Testis (tissue), 2 donors: ENCODE measurements at regions not wholly inside any gene's neighbourhood (a gene's known extent, or its start where the extent isn't known, plus 50 kb on each side); places are given as distances from the start of the nearest gene placed in this dataset.

Source experiments
- DNase-seq: peaks from one replicate; pipeline ENCODE4 v3.0.0-alpha.2; 2019
- H3K27ac ChIP-seq, 2 donors: fragments of 200-600 bp; sonication (generic); one replicate each; pipeline ENCODE4 v1.5.1; 2019
- H3K27me3 ChIP-seq: fragments of 200-600 bp; sonication (generic); one replicate; pipeline ENCODE4 v1.5.1; 2019
- H3K36me3 ChIP-seq: fragments of 200-600 bp; sonication (generic); one replicate; pipeline ENCODE4 v1.5.1; 2017; ENCODE audit warnings: low read depth; ENCODE audit errors: missing control alignments
- H3K4me1 ChIP-seq: fragments of 200-600 bp; sonication (generic); one replicate; pipeline ENCODE4 v1.5.1; 2019
- H3K4me3 ChIP-seq, 2 donors: fragments of 200-600 bp; sonication (generic); one replicate each; pipeline ENCODE4 v1.5.1; 2017 to 2019
- H3K9me3 ChIP-seq: fragments of 200-600 bp; sonication (generic); one replicate; pipeline ENCODE4 v1.5.1; 2017
- CTCF ChIP-seq, 3 experiments: fragments of 450-650 bp in 2 of 3; fragments of 200-600 bp in 1 of 3; sonication (generic) in 1 of 3; IDR thresholded peaks; one replicate each; pipeline ENCODE4 v1.5.1; 2016 to 2019; ENCODE audit warnings: antibody characterized with exemption in 3 of 3, mild to moderate bottlenecking in 2 of 3, moderate library complexity in 1 of 3
- POLR2A ChIP-seq: fragments of 450-650 bp; IDR thresholded peaks from one replicate; pipeline ENCODE4 v1.6.1; 2017; ENCODE audit warnings: antibody characterized with exemption, mild to moderate bottlenecking, moderate library complexity
- WGBS, 2 donors: methylation state at CpG; one replicate each; pipeline ENCODE4 v1.1.5; 2018; 5-methylcytosine and 5-hydroxymethylcytosine counted together
- intact Hi-C: fragments of 100-400 bp; cut with DNase I; formaldehyde crosslinking; loops from one replicate; pipeline ENCODE4 v1.15.1; 2023; ENCODE audit warnings: low total_unique reads

- Histone ChIP-seq H3K9me3 (no peaks in the 10 kb centered on the region), H3K4me3 (no peak overlapping the region), H3K4me1 (no peaks in the 10 kb centered on the region), H3K36me3 (no peaks in the 10 kb centered on the region), H3K27me3 (no peaks in the 10 kb centered on the region), H3K27ac (no peak overlapping the region)
- WGBS, 2 donors = 65 to 70% methylated on average over 2 of the region's 2 CpGs
- no peak for TF ChIP-seq POLR2A
- no peak for TF ChIP-seq CTCF (IDR thresholded peaks at IDR 0.05)
- DNase-seq = no peak
- intact Hi-C loops = no loop called here
These were observed 753.3 kb upstream of the ZNF608 start for GRCh38 chr5:125499636-125500332.

GRCh38 chr5:125501396-125501795 is 755.0 kb upstream of the ZNF608 start:
- H3K36me3 ChIP-seq = no peaks in the 10 kb centered on the region
- DNase-seq = no peak
- H3K27ac ChIP-seq = no peak overlapping the region
- no peaks in the 10 kb centered on the region for H3K4me1 ChIP-seq
- intact Hi-C loops = no loop called here
- no peak for TF ChIP-seq POLR2A
- TF ChIP-seq CTCF (IDR thresholded peaks at IDR 0.05) = no peak
- no peak overlapping the region for H3K4me3 ChIP-seq
- no peaks in the 10 kb centered on the region for H3K9me3 ChIP-seq
- 65% methylated on average over 2 of the region's 2 CpGs for WGBS, 2 donors
- H3K27me3 ChIP-seq = no peaks in the 10 kb centered on the region

- Histone ChIP-seq H3K4me3 (no peak overlapping the region), H3K9me3 (no peaks in the 10 kb centered on the region), H3K36me3 (no peaks in the 10 kb centered on the region), H3K27ac (no peak overlapping the region), H3K4me1 (no peaks in the 10 kb centered on the region), H3K27me3 (no peaks in the 10 kb centered on the region)
- TF ChIP-seq CTCF (IDR thresholded peaks at IDR 0.05) = no peak
- TF ChIP-seq POLR2A = no peak
- intact Hi-C loops = no loop called here
- DNase-seq = no peak
- 91 to 96% methylated on average over 5 of the region's 5 CpGs for WGBS, 2 donors
These were observed 757.5 kb upstream of the ZNF608 start for GRCh38 chr5:125503946-125504345.

GRCh38 chr5:125505115-125505514 is 758.7 kb upstream of the ZNF608 start:
- Histone ChIP-seq H3K4me1 (no peaks in the 10 kb centered on the region), H3K27me3 (no peaks in the 10 kb centered on the region), H3K4me3 (no peak overlapping the region), H3K27ac (no peak overlapping the region), H3K36me3 (no peaks in the 10 kb centered on the region), H3K9me3 (no peaks in the 10 kb centered on the region)
- 75 to 92% methylated on average over 3 of the region's 3 CpGs for WGBS, 2 donors
- DNase-seq = no peak
- TF ChIP-seq POLR2A (no peak), CTCF (IDR thresholded peaks at IDR 0.05) (no peak)
- intact Hi-C loops = no loop called here

GRCh38 chr5:125506124-125506523 is 759.7 kb upstream of the ZNF608 start:
- Histone ChIP-seq H3K4me3 (no peak overlapping the region), H3K27me3 (no peaks in the 10 kb centered on the region), H3K36me3 (no peaks in the 10 kb centered on the region), H3K9me3 (no peaks in the 10 kb centered on the region), H3K27ac (no peak overlapping the region), H3K4me1 (no peaks in the 10 kb centered on the region)
- no peak for DNase-seq
- TF ChIP-seq CTCF (IDR thresholded peaks at IDR 0.05) (no peak), POLR2A (no peak)
- WGBS, 2 donors = 95 to 99% methylated on average over 3 of the region's 3 CpGs
- intact Hi-C loops = no loop called here
